ENCODE measurements at regions not wholly inside any gene's neighbourhood (a gene's known extent, or its start where the extent isn't known, plus 50 kb on each side); places are given as distances from the start of the nearest gene placed in this dataset.

DNA sequence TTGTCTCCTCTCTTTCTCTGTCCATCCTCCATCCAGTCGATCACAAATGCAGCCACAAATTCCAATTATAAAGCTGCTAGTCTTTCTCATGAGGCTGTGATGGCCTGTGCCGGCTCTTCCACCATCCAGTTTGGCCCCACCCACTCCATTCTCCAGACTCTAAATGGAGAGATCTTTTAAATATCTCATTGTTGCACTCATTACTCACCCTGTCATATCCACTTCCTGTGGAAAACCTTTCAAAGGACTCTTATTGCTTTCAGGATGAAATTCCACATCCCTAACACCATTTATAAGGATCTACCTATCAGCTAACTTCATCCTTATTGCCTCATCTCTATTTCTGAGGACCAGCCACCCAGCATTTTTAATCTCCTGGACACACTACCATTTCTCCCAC lies 70.6 kb downstream of the NRN1 start:
- TF ChIP-seq CTCF (optimal IDR thresholded peaks at IDR 0.05 in 1 of 3, IDR thresholded peaks at IDR 0.05 in 1 of 3, conservative IDR thresholded peaks at IDR 0.05 in 1 of 3; ENCODE audit: extremely low read depth in 1 of 3, insufficient read depth in 2 of 3, low read length in 3 of 3) (no peak), EZH2 (IDR thresholded peaks at IDR 0.05; ENCODE audit: low read length) (no peak)

Data from keratinocyte (primary cell).